NB4 (cell line): ENCODE measurements at regions not wholly inside any gene's neighbourhood (a gene's known extent, or its start where the extent isn't known, plus 50 kb on each side); places are given as distances from the start of the nearest gene placed in this dataset.

Experiments
- MYC ChIP-seq: IDR thresholded peaks from 2 replicates; pipeline ENCODE4 v1.6.1; 2011; ENCODE audit warnings: low read depth, low read length
- TF ChIP-seq, protein P1 (sequence below): IDR thresholded peaks from one replicate; pipeline ENCODE4 v1.5.1; 2012; ENCODE audit warnings: low read depth, low read length

DNA sequence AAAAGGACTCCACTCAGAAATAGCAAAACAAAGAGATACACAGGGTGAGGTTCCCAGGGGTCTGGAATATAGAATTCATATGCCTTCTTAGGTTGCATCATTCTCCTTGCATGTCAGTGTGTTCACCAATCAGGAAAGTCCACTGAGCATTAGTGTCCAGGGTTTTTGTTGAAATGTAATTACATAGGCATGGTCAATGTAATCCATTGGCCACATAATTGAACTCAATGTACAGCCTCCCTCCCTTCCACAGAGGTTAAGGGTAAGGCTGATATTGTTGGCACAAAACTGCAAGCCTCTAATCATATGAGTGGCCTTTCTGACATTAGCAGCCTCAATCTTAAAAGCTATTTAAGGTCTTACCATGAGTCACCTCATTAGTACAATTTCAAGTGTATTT, 736.1 kb upstream of the VSTM2A start:
- TF ChIP-seq, protein P1, sequence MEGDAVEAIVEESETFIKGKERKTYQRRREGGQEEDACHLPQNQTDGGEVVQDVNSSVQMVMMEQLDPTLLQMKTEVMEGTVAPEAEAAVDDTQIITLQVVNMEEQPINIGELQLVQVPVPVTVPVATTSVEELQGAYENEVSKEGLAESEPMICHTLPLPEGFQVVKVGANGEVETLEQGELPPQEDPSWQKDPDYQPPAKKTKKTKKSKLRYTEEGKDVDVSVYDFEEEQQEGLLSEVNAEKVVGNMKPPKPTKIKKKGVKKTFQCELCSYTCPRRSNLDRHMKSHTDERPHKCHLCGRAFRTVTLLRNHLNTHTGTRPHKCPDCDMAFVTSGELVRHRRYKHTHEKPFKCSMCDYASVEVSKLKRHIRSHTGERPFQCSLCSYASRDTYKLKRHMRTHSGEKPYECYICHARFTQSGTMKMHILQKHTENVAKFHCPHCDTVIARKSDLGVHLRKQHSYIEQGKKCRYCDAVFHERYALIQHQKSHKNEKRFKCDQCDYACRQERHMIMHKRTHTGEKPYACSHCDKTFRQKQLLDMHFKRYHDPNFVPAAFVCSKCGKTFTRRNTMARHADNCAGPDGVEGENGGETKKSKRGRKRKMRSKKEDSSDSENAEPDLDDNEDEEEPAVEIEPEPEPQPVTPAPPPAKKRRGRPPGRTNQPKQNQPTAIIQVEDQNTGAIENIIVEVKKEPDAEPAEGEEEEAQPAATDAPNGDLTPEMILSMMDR, result no peak
- no peak for TF ChIP-seq MYC
